ENCODE measurements at regions not wholly inside any gene's neighbourhood (a gene's known extent, or its start where the extent isn't known, plus 50 kb on each side); places are given as distances from the start of the nearest gene placed in this dataset.
A peak's percentile ranks its signal among the peaks of the same experiment; 100 is the strongest.

DNA sequence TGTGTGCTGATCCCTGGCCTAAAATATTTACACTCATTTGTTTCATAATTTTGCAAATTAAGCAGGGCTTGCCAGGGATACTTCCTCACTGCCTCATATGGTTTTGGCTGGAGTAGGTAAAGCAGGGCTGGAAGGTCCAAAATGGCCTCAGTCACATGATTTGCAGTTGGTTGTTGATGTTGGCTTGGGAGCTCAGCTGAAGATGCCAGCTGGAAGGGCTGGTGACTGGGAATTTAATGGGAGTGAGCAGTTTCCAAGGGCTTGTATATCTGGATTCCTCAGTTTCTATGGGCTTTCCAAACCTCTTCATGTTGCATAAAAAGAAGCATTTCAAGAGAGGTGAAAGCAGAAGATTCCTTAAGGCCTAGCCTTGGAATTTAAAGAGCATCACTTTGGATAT, 729.3 kb downstream of the CDH18 start:
- no peak for DNase-seq (ENCODE audit: extremely low read depth in 1 of 4, low spot score in 3 of 4)
- H3K9me3 ChIP-seq (replicated peaks; ENCODE audit: control insufficient read depth, insufficient read depth, low read depth, low read length) = no peaks in the 10 kb centered on the region; the same call in 1 of the 2 replicates
- H4K20me1 ChIP-seq (replicated peaks; ENCODE audit: control insufficient read depth, insufficient read depth, low read length) = no peaks in the 10 kb centered on the region
- no peak overlapping the region for H3K27ac ChIP-seq (ENCODE audit: extremely low read depth, low read depth, low read length)
- no peak for ATAC-seq
- no peak overlapping the region for H3K9ac ChIP-seq (ENCODE audit: insufficient read depth in 1 of 2, low read depth in 2 of 2, low read length in 2 of 2)
- no peak overlapping the region for H3K4me2 ChIP-seq (ENCODE audit: insufficient read depth, low read length)
- in situ Hi-C loops (cut with MboI) = no loop called here
- POLR2A ChIA-PET = no interaction called here
- TF ChIP-seq, protein P1, sequence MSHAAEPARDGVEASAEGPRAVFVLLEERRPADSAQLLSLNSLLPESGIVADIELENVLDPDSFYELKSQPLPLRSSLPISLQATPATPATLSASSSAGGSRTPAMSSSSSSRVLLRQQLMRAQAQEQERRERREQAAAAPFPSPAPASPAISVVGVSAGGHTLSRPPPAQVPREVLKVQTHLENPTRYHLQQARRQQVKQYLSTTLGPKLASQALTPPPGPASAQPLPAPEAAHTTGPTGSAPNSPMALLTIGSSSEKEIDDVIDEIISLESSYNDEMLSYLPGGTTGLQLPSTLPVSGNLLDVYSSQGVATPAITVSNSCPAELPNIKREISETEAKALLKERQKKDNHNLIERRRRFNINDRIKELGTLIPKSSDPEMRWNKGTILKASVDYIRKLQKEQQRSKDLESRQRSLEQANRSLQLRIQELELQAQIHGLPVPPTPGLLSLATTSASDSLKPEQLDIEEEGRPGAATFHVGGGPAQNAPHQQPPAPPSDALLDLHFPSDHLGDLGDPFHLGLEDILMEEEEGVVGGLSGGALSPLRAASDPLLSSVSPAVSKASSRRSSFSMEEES (CRISPR knock-in tag; IDR thresholded peaks at IDR 0.05) = peak; percentile 34
- no peak for TF ChIP-seq ZFP30 (CRISPR knock-in tag; IDR thresholded peaks at IDR 0.05; ENCODE audit: borderline replicate concordance)
- no peak for FAIRE-seq
- H3K79me2 ChIP-seq (ENCODE audit: control insufficient read depth, insufficient read depth, low read length) = no peaks in the 10 kb centered on the region
- H2AFZ ChIP-seq (ENCODE audit: low read depth, low read length) = no peak overlapping the region
- no peaks in the 10 kb centered on the region for H3K27me3 ChIP-seq (ENCODE audit: control insufficient read depth in 2 of 2, insufficient read depth in 2 of 2, low read length in 2 of 2)
- no peak overlapping the region for H3K4me3 ChIP-seq
- no peaks in the 10 kb centered on the region for H3K9me1 ChIP-seq (ENCODE audit: control insufficient read depth, insufficient read depth, low read length)
- no peaks in the 10 kb centered on the region for H3K36me3 ChIP-seq (ENCODE audit: control insufficient read depth, insufficient read depth, low read length)
- intact Hi-C loops (cut with micrococcal nuclease) = no loop called here
- BruUV-seq (replicated peaks) = no TSS peak
- no peaks in the 10 kb centered on the region for H3K4me1 ChIP-seq (replicated peaks in 1 of 2; ENCODE audit: control insufficient read depth in 2 of 2, insufficient read depth in 2 of 2, low read length in 2 of 2)
- CTCF ChIA-PET (ENCODE audit: low intra/inter-chr PET ratio) = no interaction called here

DNA sequence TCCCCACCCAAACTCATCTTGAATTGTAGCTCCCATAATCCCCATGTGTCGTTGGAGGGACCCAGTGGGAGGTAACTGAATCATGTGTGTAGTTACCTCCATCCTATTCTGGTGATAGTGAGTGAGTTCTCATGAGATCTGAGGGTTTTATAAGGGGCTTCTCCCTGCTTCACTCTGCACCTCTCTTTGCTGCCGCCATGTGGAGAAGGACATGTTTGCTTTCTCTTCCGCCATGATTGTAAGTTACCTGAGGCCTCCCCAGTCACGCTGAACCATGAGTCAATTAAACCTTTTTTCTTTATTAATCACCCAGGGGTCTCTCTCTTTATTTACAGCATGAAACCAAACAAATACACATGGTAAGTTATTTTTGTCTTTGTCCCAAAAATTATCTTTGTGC, 726.1 kb downstream of the CDH18 start:
- ATAC-seq (no peak), FAIRE-seq (no peak), DNase-seq (ENCODE audit: extremely low read depth in 1 of 4, low spot score in 3 of 4) (peak in 1 of 4 experiments; percentile 7)
- Histone ChIP-seq H3K9me3 (replicated peaks; ENCODE audit: control insufficient read depth, insufficient read depth, low read depth, low read length) (no peaks in the 10 kb centered on the region; the same call in 1 of the 2 replicates), H3K4me2 (ENCODE audit: insufficient read depth, low read length) (no peak overlapping the region), H3K4me1 (replicated peaks in 1 of 2; ENCODE audit: control insufficient read depth in 2 of 2, insufficient read depth in 2 of 2, low read length in 2 of 2) (no peaks in the 10 kb centered on the region), H3K9ac (ENCODE audit: insufficient read depth in 1 of 2, low read depth in 2 of 2, low read length in 2 of 2) (no peak overlapping the region), H4K20me1 (replicated peaks; ENCODE audit: control insufficient read depth, insufficient read depth, low read length) (no peaks in the 10 kb centered on the region), H3K27me3 (ENCODE audit: control insufficient read depth in 2 of 2, insufficient read depth in 2 of 2, low read length in 2 of 2) (no peaks in the 10 kb centered on the region), H3K4me3 (no peak overlapping the region), H3K27ac (ENCODE audit: extremely low read depth, low read depth, low read length) (no peak overlapping the region), H3K9me1 (ENCODE audit: control insufficient read depth, insufficient read depth, low read length) (no peaks in the 10 kb centered on the region), H2AFZ (ENCODE audit: low read depth, low read length) (no peak overlapping the region), H3K36me3 (ENCODE audit: control insufficient read depth, insufficient read depth, low read length) (no peaks in the 10 kb centered on the region), H3K79me2 (ENCODE audit: control insufficient read depth, insufficient read depth, low read length) (no peaks in the 10 kb centered on the region)
- WGBS (ENCODE audit: insufficient coverage, low coverage, missing lambda C conversion rate) = 24% methylated on average over 4 of the region's 4 CpGs
- CTCF ChIA-PET (ENCODE audit: low intra/inter-chr PET ratio) = no interaction called here
- BruUV-seq (replicated peaks) = no TSS peak
- in situ Hi-C loops (cut with MboI) (no loop called here), intact Hi-C loops (cut with micrococcal nuclease) (no loop called here)
- POLR2A ChIA-PET = no interaction called here
- no peak for TF ChIP-seq FOSL1 (tag; conservative IDR thresholded peaks at IDR 0.05)
- no peak for TF ChIP-seq ZFP36 (IDR thresholded peaks at IDR 0.05; ENCODE audit: low read depth, low read length, partially characterized antibody)
- TF ChIP-seq MAZ (CRISPR knock-in tag; conservative IDR thresholded peaks at IDR 0.05 in 1 of 2, IDR thresholded peaks at IDR 0.05 in 1 of 2) = no peak
- no peak for TF ChIP-seq ETS2 (tag; IDR thresholded peaks at IDR 0.05; ENCODE audit: borderline replicate concordance, poor library complexity, severe bottlenecking)
